GM12801 (cell line): ENCODE measurements at regions not wholly inside any gene's neighbourhood (a gene's known extent, or its start where the extent isn't known, plus 50 kb on each side); places are given as distances from the start of the nearest gene placed in this dataset.

Experiments used
- TF ChIP-seq, protein P1 (sequence below): IDR thresholded peaks from one replicate; pipeline ENCODE4 v1.5.1; 2011; ENCODE audit warnings: control low read depth; ENCODE audit not compliant: insufficient read length; ENCODE audit errors: extremely low read depth

- TF ChIP-seq, protein P1, sequence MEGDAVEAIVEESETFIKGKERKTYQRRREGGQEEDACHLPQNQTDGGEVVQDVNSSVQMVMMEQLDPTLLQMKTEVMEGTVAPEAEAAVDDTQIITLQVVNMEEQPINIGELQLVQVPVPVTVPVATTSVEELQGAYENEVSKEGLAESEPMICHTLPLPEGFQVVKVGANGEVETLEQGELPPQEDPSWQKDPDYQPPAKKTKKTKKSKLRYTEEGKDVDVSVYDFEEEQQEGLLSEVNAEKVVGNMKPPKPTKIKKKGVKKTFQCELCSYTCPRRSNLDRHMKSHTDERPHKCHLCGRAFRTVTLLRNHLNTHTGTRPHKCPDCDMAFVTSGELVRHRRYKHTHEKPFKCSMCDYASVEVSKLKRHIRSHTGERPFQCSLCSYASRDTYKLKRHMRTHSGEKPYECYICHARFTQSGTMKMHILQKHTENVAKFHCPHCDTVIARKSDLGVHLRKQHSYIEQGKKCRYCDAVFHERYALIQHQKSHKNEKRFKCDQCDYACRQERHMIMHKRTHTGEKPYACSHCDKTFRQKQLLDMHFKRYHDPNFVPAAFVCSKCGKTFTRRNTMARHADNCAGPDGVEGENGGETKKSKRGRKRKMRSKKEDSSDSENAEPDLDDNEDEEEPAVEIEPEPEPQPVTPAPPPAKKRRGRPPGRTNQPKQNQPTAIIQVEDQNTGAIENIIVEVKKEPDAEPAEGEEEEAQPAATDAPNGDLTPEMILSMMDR, result no peak
These were observed 365.5 kb downstream of the TMEM38B start for GRCh38 chr9:106059886-106060285.

DNA sequence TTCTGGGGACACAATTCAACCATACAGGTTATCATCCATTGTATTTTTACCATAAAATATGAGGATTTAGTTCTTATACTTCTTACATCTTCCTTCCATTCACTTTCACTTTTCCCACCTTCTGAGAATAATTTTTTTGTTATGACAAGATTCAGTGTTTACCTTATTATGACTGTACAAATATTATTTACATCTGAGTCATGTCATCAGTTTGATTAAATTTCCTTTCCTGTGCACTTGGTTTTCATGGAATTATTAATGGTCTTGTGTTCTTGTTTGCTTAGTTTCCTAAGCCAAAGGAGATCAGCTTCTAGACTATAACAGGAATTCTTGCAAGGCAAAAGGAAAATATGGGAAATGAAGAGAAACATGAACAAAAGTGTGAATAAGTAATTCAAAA lies 366.5 kb downstream of the TMEM38B start:
- TF ChIP-seq, protein P1, result no peak

DNA sequence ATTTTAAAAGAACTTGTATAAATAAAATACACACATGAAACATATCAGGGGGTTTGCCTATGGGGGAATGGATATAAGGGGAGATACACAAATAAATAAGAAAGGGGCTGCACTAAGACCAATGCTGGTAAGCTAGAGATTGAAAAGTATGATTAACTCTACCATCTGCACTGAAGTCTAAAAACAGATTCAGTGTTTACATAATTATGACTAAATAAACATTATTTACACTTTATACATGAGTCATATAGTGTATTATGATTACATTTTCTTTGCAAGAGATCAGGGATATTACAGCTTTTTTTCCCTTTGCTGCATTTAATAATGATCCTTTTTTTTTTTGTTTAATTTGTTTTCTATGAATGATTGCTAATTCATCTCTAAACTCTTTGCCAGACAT lies 367.9 kb downstream of the TMEM38B start:
- TF ChIP-seq, protein P1, result no peak

DNA sequence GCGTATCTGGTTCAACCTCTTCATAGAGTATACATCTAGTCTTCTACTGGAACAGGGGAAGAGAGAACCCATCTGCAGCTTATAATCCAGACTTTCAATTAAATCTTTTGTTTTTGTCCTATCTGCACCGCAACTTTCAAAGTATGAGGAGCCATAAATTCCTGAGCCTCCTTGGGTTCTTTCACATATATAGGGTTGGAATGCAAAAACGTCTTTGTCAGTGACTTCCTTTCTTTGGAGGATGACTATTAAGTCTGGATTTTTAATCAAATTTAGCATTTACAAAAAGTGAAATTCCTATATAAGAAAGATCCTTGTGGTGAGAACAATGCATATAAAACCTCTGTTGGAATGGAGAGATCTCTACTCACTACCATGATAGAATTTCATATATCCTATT lies 370.8 kb downstream of the TMEM38B start:
- TF ChIP-seq, protein P1, result no peak

DNA sequence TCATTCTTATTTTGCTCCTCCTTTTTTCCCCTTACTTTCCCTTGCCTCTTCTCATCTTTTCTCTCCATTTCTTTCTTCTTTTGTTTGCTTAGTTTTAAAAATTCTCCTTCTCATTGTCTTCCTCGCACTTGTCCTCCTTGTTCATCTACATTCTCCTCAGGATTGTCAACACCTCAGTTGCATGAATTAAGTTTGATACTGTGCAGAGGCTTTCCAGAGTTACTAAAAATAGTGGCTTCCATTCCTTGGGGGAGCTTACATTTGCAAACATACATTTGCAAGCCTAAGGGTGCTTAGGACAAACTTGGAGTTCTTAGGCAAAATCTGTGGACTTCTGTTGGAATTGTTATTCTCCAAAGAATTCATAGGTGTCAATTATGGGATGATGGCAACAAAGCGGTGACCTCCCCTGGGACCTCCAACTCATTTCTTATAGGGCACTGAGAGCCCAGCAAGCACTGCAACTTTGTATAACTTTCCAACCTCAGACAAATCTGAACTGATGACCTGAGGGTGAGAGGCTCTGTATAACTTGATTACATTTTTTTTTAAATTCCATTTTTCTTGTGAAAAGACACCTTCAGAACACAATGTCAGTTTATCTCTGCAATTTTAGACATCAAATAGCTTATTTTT lies 371.4 kb downstream of the TMEM38B start:
- TF ChIP-seq, protein P1, result no peak

- TF ChIP-seq, protein P1, result no peak
These were observed 372.7 kb downstream of the TMEM38B start for GRCh38 chr9:106066940-106067524.

DNA sequence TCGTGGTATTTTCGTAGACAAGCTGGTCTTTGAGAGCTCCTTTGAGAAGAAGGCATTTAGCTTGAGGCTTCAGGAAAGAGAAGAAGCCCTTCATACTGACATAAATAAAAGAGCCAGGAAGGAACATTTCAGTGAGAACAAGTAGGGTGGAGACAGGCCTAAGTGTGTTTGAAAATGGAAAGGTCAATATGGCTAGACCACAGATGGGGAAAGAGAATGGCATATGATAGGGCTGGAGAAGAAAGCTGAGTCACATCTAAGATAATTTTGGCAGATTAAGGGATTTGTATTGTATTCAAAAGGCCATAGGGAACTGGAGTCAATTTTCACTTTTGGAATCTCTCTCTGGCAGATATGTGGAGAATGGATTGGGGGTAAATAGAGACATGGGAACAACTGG lies 374.9 kb downstream of the TMEM38B start:
- TF ChIP-seq, protein P1, result no peak
